IMR-90 (cell line): ENCODE measurements at regions not wholly inside any gene's neighbourhood (a gene's known extent, or its start where the extent isn't known, plus 50 kb on each side); places are given as distances from the start of the nearest gene placed in this dataset.

Source experiments
- ATAC-seq: fragments of 200-7000 bp; cut with Tn5 transposase; 2 replicates; pipeline ENCODE4 v1.9.1; 2020; ENCODE audit warnings: low read depth, mild to moderate bottlenecking, moderate library complexity
- BruUV-seq: library from RNA; stranded (reverse); fragments of 400-500 nt; replicated peaks from 2 replicates; lab custom pipeline; 2021; lab: Mats Ljungman, UMichigan
- CTCF ChIA-PET: fragments of 300-600 bp; formaldehyde crosslinking; extraction: SDS; loops from one replicate; lab custom pipeline; 2021; ENCODE audit warnings: antibody characterized with exemption; lab: Yijun Ruan, JAX
- POLR2A ChIA-PET: fragments of 300-600 bp; sonication (Branson Sonifier 250); formaldehyde crosslinking; loops from one replicate; lab custom pipeline; 2022; ENCODE audit warnings: antibody characterized with exemption; ENCODE audit not compliant: unreplicated experiment; lab: Charles Lee
- DNase-seq: peaks from one replicate; pipeline ENCODE4 v3.0.0; 2013
- H2AFZ ChIP-seq: replicated peaks from 2 replicates; pipeline ENCODE3; 2013; ENCODE audit warnings: low read length, mild to moderate bottlenecking; ENCODE audit not compliant: poor library complexity
- H2AK5ac ChIP-seq: 2 replicates; pipeline ENCODE4 v1.6.1; 2013; ENCODE audit warnings: low read depth, low read length, inconsistent platforms
- H2AK9ac ChIP-seq: replicated peaks from 2 replicates; pipeline ENCODE3; 2013; ENCODE audit warnings: mild to moderate bottlenecking, low read depth, low read length, moderate library complexity; ENCODE audit not compliant: poor library complexity
- H2BK120ac ChIP-seq: 2 replicates; pipeline ENCODE4 v1.6.1; 2013; ENCODE audit warnings: low read depth, low read length, inconsistent platforms
- H2BK15ac ChIP-seq: 3 replicates; pipeline ENCODE4 v1.6.1; 2013; ENCODE audit warnings: low read depth, low read length, inconsistent platforms
- H2BK20ac ChIP-seq: 2 replicates; pipeline ENCODE4 v1.6.1; 2013; ENCODE audit warnings: low read depth, mild to moderate bottlenecking, inconsistent platforms, low read length, moderate library complexity
- H2BK5ac ChIP-seq: 2 replicates; pipeline ENCODE4 v1.6.1; 2013; ENCODE audit warnings: mild to moderate bottlenecking, low read depth, low read length, inconsistent platforms; ENCODE audit not compliant: poor library complexity, severe bottlenecking
- H3K14ac ChIP-seq: replicated peaks from 2 replicates; pipeline ENCODE4 v1.6.1; 2013; ENCODE audit warnings: low read depth, low read length, inconsistent platforms
- H3K18ac ChIP-seq: 2 replicates; pipeline ENCODE4 v1.6.1; 2013; ENCODE audit warnings: low read depth, low read length, control low read depth
- H3K23ac ChIP-seq: 2 replicates; pipeline ENCODE4 v1.6.1; 2013; ENCODE audit warnings: low read depth, low read length, inconsistent platforms
- H3K27ac ChIP-seq: 2 replicates; pipeline ENCODE4 v1.5.1; 2013; ENCODE audit warnings: mild to moderate bottlenecking, control low read depth, low read length; ENCODE audit not compliant: insufficient read depth
- H3K27me3 ChIP-seq: 2 replicates; pipeline ENCODE4 v1.6.1; 2013; ENCODE audit warnings: low read length; ENCODE audit not compliant: control insufficient read depth, insufficient read depth
- H3K36me3 ChIP-seq: 2 replicates; pipeline ENCODE4 v1.6.1; 2013; ENCODE audit warnings: low read length, mixed read lengths; ENCODE audit not compliant: control insufficient read depth, insufficient read depth
- H3K4ac ChIP-seq: 2 replicates; pipeline ENCODE4 v1.6.1; 2013; ENCODE audit warnings: low read depth, low read length, inconsistent platforms
- H3K4me1 ChIP-seq: 2 replicates; pipeline ENCODE4 v1.6.1; 2013; ENCODE audit warnings: low read length, mixed read lengths; ENCODE audit not compliant: control insufficient read depth, insufficient read depth
- H3K4me2 ChIP-seq: 2 replicates; pipeline ENCODE4 v1.6.1; 2013; ENCODE audit warnings: low read depth, mild to moderate bottlenecking, control low read depth, low read length, moderate library complexity
- H3K4me3 ChIP-seq: 2 replicates; pipeline ENCODE4 v1.5.1; 2013; ENCODE audit warnings: low read depth, mild to moderate bottlenecking, control low read depth, low read length, moderate library complexity; ENCODE audit not compliant: insufficient read depth
- H3K56ac ChIP-seq: 2 replicates; pipeline ENCODE4 v1.6.1; 2013; ENCODE audit warnings: low read length, inconsistent platforms; ENCODE audit not compliant: insufficient read depth; ENCODE audit errors: extremely low read depth
- H3K79me1 ChIP-seq, 2 experiments: 2 replicates each; pipeline ENCODE4 v1.6.1; 2013; ENCODE audit warnings: low read length in 2 of 2, inconsistent platforms in 1 of 2, low read depth in 1 of 2
- H3K9ac ChIP-seq: 2 replicates; pipeline ENCODE4 v1.6.1; 2013; ENCODE audit warnings: low read depth, low read length, control low read depth
- H3K9me1 ChIP-seq: 2 replicates; pipeline ENCODE4 v1.6.1; 2013; ENCODE audit warnings: low read length, inconsistent platforms; ENCODE audit not compliant: insufficient read depth
- H3K9me3 ChIP-seq: 2 replicates; pipeline ENCODE4 v1.6.1; 2013; ENCODE audit warnings: low read length; ENCODE audit not compliant: control insufficient read depth, insufficient read depth
- H4K20me1 ChIP-seq: 2 replicates; pipeline ENCODE4 v1.6.1; 2013; ENCODE audit warnings: low read length, inconsistent platforms; ENCODE audit not compliant: insufficient read depth
- H4K5ac ChIP-seq: 2 replicates; pipeline ENCODE4 v1.6.1; 2013; ENCODE audit warnings: mild to moderate bottlenecking, low read depth, low read length, control low read depth
- H4K8ac ChIP-seq, 2 experiments: 2 replicates each; pipeline ENCODE4 v1.6.1; 2013; ENCODE audit warnings: low read depth in 2 of 2, low read length in 2 of 2, control low read depth in 1 of 2, inconsistent platforms in 1 of 2
- H4K91ac ChIP-seq: 2 replicates; pipeline ENCODE4 v1.6.1; 2013; ENCODE audit warnings: low read depth, low read length, inconsistent platforms; ENCODE audit not compliant: insufficient read depth
- BHLHE40 ChIP-seq: fragments of 150-350 bp; IDR thresholded peaks from 2 replicates; pipeline ENCODE4 v1.6.1; 2016; ENCODE audit warnings: mild to moderate bottlenecking, low read depth, low read length
- CEBPB ChIP-seq: IDR thresholded peaks from 2 replicates; pipeline ENCODE4 v1.6.1; 2012; ENCODE audit warnings: low read depth, low read length, improper control_type of control experiment
- CHD1 ChIP-seq: IDR thresholded peaks from 2 replicates; pipeline ENCODE4 v1.6.1; 2012; ENCODE audit warnings: low read depth, low read length, improper control_type of control experiment
- FOS ChIP-seq: fragments of 150-350 bp; IDR thresholded peaks from 2 replicates; pipeline ENCODE4 v1.6.1; 2016; ENCODE audit warnings: low read depth, low read length
- RAD21 ChIP-seq: IDR thresholded peaks from 2 replicates; pipeline ENCODE4 v1.6.1; 2012; ENCODE audit warnings: low read length, improper control_type of control experiment
- RCOR1 ChIP-seq: IDR thresholded peaks from 2 replicates; pipeline ENCODE4 v1.6.1; 2012; ENCODE audit warnings: mild to moderate bottlenecking, low read length, improper control_type of control experiment; ENCODE audit not compliant: insufficient replicate concordance
- RFX5 ChIP-seq: IDR thresholded peaks from 2 replicates; pipeline ENCODE4 v1.8.0; 2012; ENCODE audit warnings: low read depth, mild to moderate bottlenecking, low read length, moderate library complexity
- WGBS, 2 experiments: methylation state at CpG; one replicate each; pipeline versions ENCODE4 v1.1.5 to v1.1.7; 2013; ENCODE audit warnings: missing lambda C conversion rate in 2 of 2; ENCODE audit not compliant: insufficient read length in 1 of 2; ENCODE audit errors: extremely low coverage in 2 of 2; 5-methylcytosine and 5-hydroxymethylcytosine counted together
- dilution Hi-C: fragments of 300-500 bp; cut with HindIII; formaldehyde crosslinking; loops from one replicate; pipeline ENCODE4 v1.14.3; 2018; ENCODE audit warnings: low sequenced_read_pairs; ENCODE audit not compliant: unreplicated experiment
- in situ Hi-C: fragments of 300-500 bp; cut with MboI; formaldehyde crosslinking; loops from 3 replicates; pipeline ENCODE4 v1.14.3; 2019; ENCODE audit warnings: low sequenced_read_pairs, inconsistent platforms, mixed read lengths
- intact Hi-C: fragments of 100-400 bp; cut with micrococcal nuclease; formaldehyde crosslinking; loops from 2 replicates; pipeline ENCODE4 v1.10.0; 2022

DNA sequence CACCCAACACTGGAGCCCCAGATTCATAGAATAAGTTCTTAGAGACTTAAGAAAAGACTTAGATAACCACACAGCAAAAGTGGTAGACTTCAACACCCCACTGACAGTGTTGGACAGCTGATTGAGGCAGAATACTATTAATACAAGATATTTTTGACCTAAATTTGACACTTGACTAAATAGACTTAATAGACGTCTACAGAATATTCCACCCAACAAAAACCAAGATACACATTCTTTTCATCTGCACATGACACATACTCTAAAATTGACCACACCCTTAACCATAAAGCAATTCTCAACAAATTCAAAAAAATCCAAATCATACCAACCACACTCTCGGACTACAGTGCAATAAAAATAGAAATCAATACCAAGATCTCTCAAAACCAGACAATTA lies 179.8 kb upstream of the TPM1 start:
- Histone ChIP-seq H2AK9ac (no peak overlapping the region), H3K18ac (no peak overlapping the region), H3K27ac (no peak overlapping the region), H4K20me1 (no peaks in the 10 kb centered on the region), H3K4ac (no peak overlapping the region), H3K79me1 (no peaks in the 10 kb centered on the region), H4K91ac (no peak overlapping the region), H3K23ac (no peak overlapping the region), H3K4me1 (0 out of 2 replicates have a peak, but pooled peaks cover 2% of the 10 kb centered on the region), H3K9me3 (no peaks in the 10 kb centered on the region), H2BK20ac (no peak overlapping the region), H4K8ac (no peak overlapping the region), H3K56ac (no peak overlapping the region), H3K9ac (no peak overlapping the region), H2AK5ac (no peak overlapping the region), H3K27me3 (peaks cover 2% of the 10 kb centered on the region; the same call in 1 of the 2 replicates), H3K36me3 (no peaks in the 10 kb centered on the region), H3K14ac (no peak overlapping the region), H2BK5ac (no peak overlapping the region), H2BK15ac (no peak overlapping the region), H3K4me2 (no peak overlapping the region), H3K9me1 (peaks cover 3% of the 10 kb centered on the region; the same call in 1 of the 2 replicates), H2BK120ac (no peak overlapping the region), H2AFZ (no peak overlapping the region), H4K5ac (no peak overlapping the region), H3K4me3 (no peak overlapping the region)
- CTCF ChIA-PET: no interaction called here
- POLR2A ChIA-PET: no interaction called here
- in situ Hi-C loops (no loop called here), intact Hi-C loops (no loop called here), dilution Hi-C loops (no loop called here)
- no peak for ATAC-seq
- no TSS peak for BruUV-seq
- no peak for DNase-seq
- no CpG with 5 or more reads among the region's 2 CpGs for WGBS, 2 experiments
- no peak for TF ChIP-seq CEBPB
- TF ChIP-seq CHD1: no peak
- no peak for TF ChIP-seq RFX5
- no peak for TF ChIP-seq RCOR1
- TF ChIP-seq RAD21: no peak
- no peak for TF ChIP-seq FOS
- TF ChIP-seq BHLHE40: no peak
